DOHH2 (cell line): ENCODE measurements at regions not wholly inside any gene's neighbourhood (a gene's known extent, or its start where the extent isn't known, plus 50 kb on each side); places are given as distances from the start of the nearest gene placed in this dataset.

ENCODE experiments used
- EZH2phosphoT487 ChIP-seq: fragments of 200-600 bp; sonication (generic); IDR thresholded peaks from 2 replicates; pipeline ENCODE4 v1.6.1; 2017; ENCODE audit warnings: borderline replicate concordance, mild to moderate bottlenecking, antibody characterized with exemption, low read length, moderate library complexity, mixed read lengths
- TF ChIP-seq, protein P1 (sequence below): fragments of 200-600 bp; sonication (generic); IDR thresholded peaks from one replicate; pipeline ENCODE4 v1.5.1; 2014; ENCODE audit warnings: antibody characterized with exemption, mild to moderate bottlenecking, low read depth, low read length; ENCODE audit not compliant: poor library complexity, severe bottlenecking

DNA sequence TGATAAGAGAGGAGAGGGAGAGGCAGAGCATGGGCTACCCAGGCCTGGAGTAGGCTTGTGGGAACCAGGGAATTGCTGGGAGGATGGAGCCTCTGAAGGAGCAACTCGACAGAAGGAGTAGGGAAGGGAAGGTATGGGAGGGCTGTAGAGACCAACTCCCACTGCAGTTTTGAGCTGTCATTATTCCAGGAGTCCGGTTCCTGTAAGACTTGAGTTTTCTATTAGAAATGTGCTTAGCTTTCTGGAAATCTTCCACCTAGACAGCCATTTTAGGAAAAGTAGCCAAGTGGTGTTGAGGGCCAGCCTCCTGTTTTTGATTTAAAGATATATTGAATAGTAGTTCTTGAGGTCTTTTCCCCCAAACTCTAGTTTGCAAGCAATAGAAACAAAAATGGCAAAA, 323.5 kb downstream of the LRRC70 start:
- TF ChIP-seq, protein P1, sequence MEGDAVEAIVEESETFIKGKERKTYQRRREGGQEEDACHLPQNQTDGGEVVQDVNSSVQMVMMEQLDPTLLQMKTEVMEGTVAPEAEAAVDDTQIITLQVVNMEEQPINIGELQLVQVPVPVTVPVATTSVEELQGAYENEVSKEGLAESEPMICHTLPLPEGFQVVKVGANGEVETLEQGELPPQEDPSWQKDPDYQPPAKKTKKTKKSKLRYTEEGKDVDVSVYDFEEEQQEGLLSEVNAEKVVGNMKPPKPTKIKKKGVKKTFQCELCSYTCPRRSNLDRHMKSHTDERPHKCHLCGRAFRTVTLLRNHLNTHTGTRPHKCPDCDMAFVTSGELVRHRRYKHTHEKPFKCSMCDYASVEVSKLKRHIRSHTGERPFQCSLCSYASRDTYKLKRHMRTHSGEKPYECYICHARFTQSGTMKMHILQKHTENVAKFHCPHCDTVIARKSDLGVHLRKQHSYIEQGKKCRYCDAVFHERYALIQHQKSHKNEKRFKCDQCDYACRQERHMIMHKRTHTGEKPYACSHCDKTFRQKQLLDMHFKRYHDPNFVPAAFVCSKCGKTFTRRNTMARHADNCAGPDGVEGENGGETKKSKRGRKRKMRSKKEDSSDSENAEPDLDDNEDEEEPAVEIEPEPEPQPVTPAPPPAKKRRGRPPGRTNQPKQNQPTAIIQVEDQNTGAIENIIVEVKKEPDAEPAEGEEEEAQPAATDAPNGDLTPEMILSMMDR: no peak
- TF ChIP-seq EZH2phosphoT487: no peak
